ENCODE measurements at regions not wholly inside any gene's neighbourhood (a gene's known extent, or its start where the extent isn't known, plus 50 kb on each side); places are given as distances from the start of the nearest gene placed in this dataset.
A peak's percentile ranks its signal among the peaks of the same experiment; 100 is the strongest.

DNA sequence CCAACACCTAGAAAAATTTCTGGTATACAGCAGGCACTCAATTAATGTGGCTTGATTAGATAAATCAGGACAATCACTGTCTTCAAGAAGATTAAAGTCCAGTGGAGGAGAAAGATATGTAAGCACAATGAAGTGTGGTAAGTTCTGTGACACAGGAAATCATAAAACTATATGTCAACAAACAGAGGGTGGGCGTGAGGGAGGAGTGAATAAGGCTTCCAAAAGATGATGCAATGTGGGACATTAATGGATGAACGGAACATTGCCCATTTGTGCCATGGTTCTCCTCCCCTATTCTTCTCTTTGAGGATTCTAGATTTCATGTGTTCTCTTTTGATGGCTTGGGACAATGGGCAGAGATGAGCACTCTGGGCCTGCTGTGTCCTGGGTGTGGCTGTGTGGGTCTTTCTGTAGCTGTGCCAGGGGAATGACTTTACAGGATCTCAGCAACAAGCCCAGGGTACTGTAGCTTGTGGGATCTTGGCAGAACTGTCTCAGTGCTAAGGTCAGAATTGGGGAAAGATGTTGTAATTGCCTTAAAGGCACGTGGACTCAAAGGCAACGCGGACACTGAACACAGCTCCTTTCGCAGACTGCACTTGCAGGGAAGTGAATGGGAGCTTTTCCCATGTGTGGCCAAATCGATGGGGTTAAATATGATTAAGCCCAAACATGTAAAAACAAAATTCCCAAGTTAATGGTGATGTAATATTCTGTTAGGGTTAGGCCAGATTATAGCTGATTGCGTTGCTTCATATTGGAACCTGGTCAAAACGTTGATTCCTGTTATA is 366.9 kb downstream of the TGFB2 start (continued):
- TF ChIP-seq ATOH8 (CRISPR knock-in tag; IDR thresholded peaks at IDR 0.05; ENCODE audit: low read depth) (no peak), EHF (CRISPR knock-in tag; IDR thresholded peaks at IDR 0.05) (no peak), RAD21 (conservative IDR thresholded peaks at IDR 0.05 in 1 of 2, IDR thresholded peaks at IDR 0.05 in 1 of 2) (no peak; a peak in 1 of 5 replicates), BCL3 (IDR thresholded peaks at IDR 0.05) (peak; percentile 53; the same call in 1 of the 3 replicates), PHF8 (IDR thresholded peaks at IDR 0.05; ENCODE audit: borderline replicate concordance, low read depth) (no peak), ESRRA (IDR thresholded peaks at IDR 0.05; ENCODE audit: borderline replicate concordance, low read length) (no peak), SREBF2 (IDR thresholded peaks at IDR 0.05) (no peak), ZNF302 (CRISPR knock-in tag; IDR thresholded peaks at IDR 0.05) (no peak), HDAC2 (IDR thresholded peaks at IDR 0.05) (no peak), EHMT2 (IDR thresholded peaks at IDR 0.05; ENCODE audit: low read depth) (no peak), FOSB (CRISPR knock-in tag; IDR thresholded peaks at IDR 0.05) (no peak), NPAS2 (CRISPR knock-in tag; IDR thresholded peaks at IDR 0.05; ENCODE audit: borderline replicate concordance) (no peak), EP300 (IDR thresholded peaks at IDR 0.05) (peak; percentile 28 to 41; a peak in 1 of 5 replicates), KDM1A (IDR thresholded peaks at IDR 0.05; ENCODE audit: low read depth) (no peak), E2F6 (IDR thresholded peaks at IDR 0.05; ENCODE audit: borderline replicate concordance, low read depth) (no peak), RFX5 (IDR thresholded peaks at IDR 0.05) (no peak), FOSL2 (IDR thresholded peaks at IDR 0.05) (no peak), FOSL2 (CRISPR knock-in tag; IDR thresholded peaks at IDR 0.05) (peak; percentile 23; the same call in 1 of the 2 replicates), MAFK (IDR thresholded peaks at IDR 0.05; ENCODE audit: partially characterized antibody) (peak; percentile 27)
- TF ChIP-seq, protein P1, sequence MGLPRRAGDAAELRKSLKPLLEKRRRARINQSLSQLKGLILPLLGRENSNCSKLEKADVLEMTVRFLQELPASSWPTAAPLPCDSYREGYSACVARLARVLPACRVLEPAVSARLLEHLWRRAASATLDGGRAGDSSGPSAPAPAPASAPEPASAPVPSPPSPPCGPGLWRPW (IDR thresholded peaks at IDR 0.05) = peak; percentile 19; the same call in 1 of the 2 replicates

DNA sequence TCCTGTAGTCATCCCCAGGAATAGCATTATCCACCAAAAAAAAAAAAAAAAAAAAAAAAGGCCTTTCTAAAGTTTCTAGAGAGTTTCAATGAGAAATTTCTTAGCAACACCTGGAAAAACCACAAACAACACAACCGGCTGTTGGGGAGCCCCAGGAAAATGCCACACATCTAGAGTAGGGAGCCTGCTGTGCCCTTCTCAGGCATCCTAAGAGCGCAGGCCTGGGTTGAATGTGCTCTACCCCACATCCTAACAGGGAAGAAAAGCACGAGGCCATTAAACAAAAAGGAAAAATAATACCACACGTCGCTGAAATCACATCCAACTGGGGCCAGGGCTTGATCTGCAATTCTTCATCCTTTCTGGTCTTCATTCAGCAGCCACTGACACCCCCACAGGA is 367.5 kb downstream of the TGFB2 start:
- no peak for TF ChIP-seq MAFK (IDR thresholded peaks at IDR 0.05; ENCODE audit: partially characterized antibody)
- no peak for TF ChIP-seq PBX3 (IDR thresholded peaks at IDR 0.05)
- TF ChIP-seq ELK1 (IDR thresholded peaks at IDR 0.05; ENCODE audit: low read depth, low read length) = no peak
- TF ChIP-seq, protein P2, sequence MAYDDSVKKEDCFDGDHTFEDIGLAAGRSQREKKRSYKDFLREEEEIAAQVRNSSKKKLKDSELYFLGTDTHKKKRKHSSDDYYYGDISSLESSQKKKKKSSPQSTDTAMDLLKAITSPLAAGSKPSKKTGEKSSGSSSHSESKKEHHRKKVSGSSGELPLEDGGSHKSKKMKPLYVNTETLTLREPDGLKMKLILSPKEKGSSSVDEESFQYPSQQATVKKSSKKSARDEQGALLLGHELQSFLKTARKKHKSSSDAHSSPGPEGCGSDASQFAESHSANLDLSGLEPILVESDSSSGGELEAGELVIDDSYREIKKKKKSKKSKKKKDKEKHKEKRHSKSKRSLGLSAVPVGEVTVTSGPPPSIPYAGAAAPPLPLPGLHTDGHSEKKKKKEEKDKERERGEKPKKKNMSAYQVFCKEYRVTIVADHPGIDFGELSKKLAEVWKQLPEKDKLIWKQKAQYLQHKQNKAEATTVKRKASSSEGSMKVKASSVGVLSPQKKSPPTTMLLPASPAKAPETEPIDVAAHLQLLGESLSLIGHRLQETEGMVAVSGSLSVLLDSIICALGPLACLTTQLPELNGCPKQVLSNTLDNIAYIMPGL (CRISPR knock-in tag; IDR thresholded peaks at IDR 0.05; ENCODE audit: borderline replicate concordance) = no peak
- no peak for TF ChIP-seq EP300 (IDR thresholded peaks at IDR 0.05)
- no peak for TF ChIP-seq RAD21 (conservative IDR thresholded peaks at IDR 0.05 in 1 of 2, IDR thresholded peaks at IDR 0.05 in 1 of 2)
- no peak for TF ChIP-seq ATOH8 (CRISPR knock-in tag; IDR thresholded peaks at IDR 0.05; ENCODE audit: low read depth)
- no peak for TF ChIP-seq SMC3 (IDR thresholded peaks at IDR 0.05)
- TF ChIP-seq ZFP36 (IDR thresholded peaks at IDR 0.05; ENCODE audit: borderline replicate concordance, partially characterized antibody) = no peak
- TF ChIP-seq POLR2A (IDR thresholded peaks at IDR 0.05; ENCODE audit: low read length) = no peak
- TF ChIP-seq CHD2 (IDR thresholded peaks at IDR 0.05; ENCODE audit: low read length, partially characterized antibody) = no peak
- no peak for TF ChIP-seq FOSL2 (IDR thresholded peaks at IDR 0.05)
- TF ChIP-seq FOSL2 (CRISPR knock-in tag; IDR thresholded peaks at IDR 0.05) = no peak
- Histone ChIP-seq H3K9me3 (peaks cover 13% of the 10 kb centered on the region), H3K27ac (peak overlapping the region; percentile 69 to 94), H3K4me2 (peak overlapping the region; percentile 30; the same call in 1 of the 3 replicates), H3K4me1 (peaks cover 18% of the 10 kb centered on the region), H3K4me3 (no peak overlapping the region)
- ChIA-PET CTCF (interaction anchor here (0.8 kb wide), 1 partner anchor 10 kb away, joined by 4 read pairs; no protein-coding TSS in a partner anchor), POLR2A (interaction anchor here (0.7 kb wide), 1 partner anchor 568 kb away, joined by 3 read pairs; no protein-coding TSS in a partner anchor)
- ATAC-seq = no peak
- WGBS (ENCODE audit: missing lambda C conversion rate) = 93% methylated on average over 5 of the region's 5 CpGs
- FAIRE-seq = no peak
- DNase-seq (ENCODE audit: low read depth in 1 of 2, low spot score in 1 of 2) = no peak
